Esophagus squamous epithelium (tissue), 4 donors: ENCODE measurements at regions not wholly inside any gene's neighbourhood (a gene's known extent, or its start where the extent isn't known, plus 50 kb on each side); places are given as distances from the start of the nearest gene placed in this dataset.

Source experiments
- POLR2A ChIP-seq, 4 donors: fragments of 450-650 bp; IDR thresholded peaks; one replicate each; pipeline ENCODE4 v1.6.1; 2017; ENCODE audit warnings: antibody characterized with exemption in 4 of 4, mild to moderate bottlenecking in 4 of 4, moderate library complexity in 3 of 4
- TF ChIP-seq, protein P1 (sequence below), 6 experiments: fragments of 450-650 bp in 4 of 6; fragments of 200-600 bp in 2 of 6; sonication (generic) in 2 of 6; IDR thresholded peaks; one replicate each; pipeline ENCODE4 v1.5.1; 2016 to 2019; ENCODE audit warnings: antibody characterized with exemption in 6 of 6, mild to moderate bottlenecking in 4 of 6, moderate library complexity in 4 of 6

DNA sequence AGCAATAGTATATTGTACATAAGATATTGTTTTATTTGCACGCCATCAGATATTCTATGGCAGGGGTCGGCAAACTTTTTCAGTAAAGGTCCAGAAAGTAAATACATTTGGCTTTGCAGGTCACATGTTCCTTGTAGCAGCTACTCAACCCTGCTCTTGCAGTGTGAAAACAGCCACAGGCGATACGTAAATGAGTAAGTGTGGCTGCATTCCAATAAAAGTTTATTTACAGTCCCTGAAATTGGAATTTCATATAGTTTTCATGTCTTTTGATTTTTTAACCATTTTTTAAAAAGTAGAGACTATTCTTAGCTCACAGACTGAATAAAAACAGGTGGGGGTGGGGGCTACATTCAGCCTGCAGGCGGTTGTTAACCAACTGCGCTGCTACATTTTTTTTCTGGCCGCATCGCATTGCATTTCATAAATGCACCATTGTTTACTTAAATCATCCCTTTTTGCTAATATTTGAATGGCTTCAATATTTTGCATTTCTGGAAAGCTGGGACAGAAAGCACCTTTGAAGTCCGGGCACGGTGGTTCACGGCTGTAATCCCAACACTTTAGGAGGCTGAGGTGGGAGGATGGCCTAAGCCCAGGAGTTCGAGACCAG lies 50.5 kb upstream of the HAPSTR1 start:
- TF ChIP-seq, protein P1, sequence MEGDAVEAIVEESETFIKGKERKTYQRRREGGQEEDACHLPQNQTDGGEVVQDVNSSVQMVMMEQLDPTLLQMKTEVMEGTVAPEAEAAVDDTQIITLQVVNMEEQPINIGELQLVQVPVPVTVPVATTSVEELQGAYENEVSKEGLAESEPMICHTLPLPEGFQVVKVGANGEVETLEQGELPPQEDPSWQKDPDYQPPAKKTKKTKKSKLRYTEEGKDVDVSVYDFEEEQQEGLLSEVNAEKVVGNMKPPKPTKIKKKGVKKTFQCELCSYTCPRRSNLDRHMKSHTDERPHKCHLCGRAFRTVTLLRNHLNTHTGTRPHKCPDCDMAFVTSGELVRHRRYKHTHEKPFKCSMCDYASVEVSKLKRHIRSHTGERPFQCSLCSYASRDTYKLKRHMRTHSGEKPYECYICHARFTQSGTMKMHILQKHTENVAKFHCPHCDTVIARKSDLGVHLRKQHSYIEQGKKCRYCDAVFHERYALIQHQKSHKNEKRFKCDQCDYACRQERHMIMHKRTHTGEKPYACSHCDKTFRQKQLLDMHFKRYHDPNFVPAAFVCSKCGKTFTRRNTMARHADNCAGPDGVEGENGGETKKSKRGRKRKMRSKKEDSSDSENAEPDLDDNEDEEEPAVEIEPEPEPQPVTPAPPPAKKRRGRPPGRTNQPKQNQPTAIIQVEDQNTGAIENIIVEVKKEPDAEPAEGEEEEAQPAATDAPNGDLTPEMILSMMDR (IDR thresholded peaks at IDR 0.05) = no peak
- no peak for TF ChIP-seq POLR2A (IDR thresholded peaks at IDR 0.05)
